MG63 (cell line): ENCODE measurements at regions not wholly inside any gene's neighbourhood (a gene's known extent, or its start where the extent isn't known, plus 50 kb on each side); places are given as distances from the start of the nearest gene placed in this dataset.

Experiments used
- DNase-seq: peaks from one replicate; pipeline ENCODE4 v3.0.0-alpha.2; 2020
- H3K27me3 ChIP-seq: fragments of 250-450 bp; sonication (Bioruptor Pico); 2 replicates; pipeline ENCODE4 v1.5.1; 2020; ENCODE audit warnings: mild to moderate bottlenecking, moderate library complexity
- H3K36me3 ChIP-seq: fragments of 250-450 bp; sonication (Bioruptor Pico); 2 replicates; pipeline ENCODE4 v1.5.1; 2020; ENCODE audit warnings: mild to moderate bottlenecking, moderate library complexity
- H3K4me3 ChIP-seq: fragments of 250-450 bp; sonication (Bioruptor Pico); 2 replicates; pipeline ENCODE4 v1.5.1; 2020; ENCODE audit warnings: mild to moderate bottlenecking, moderate library complexity
- H3K9me3 ChIP-seq: fragments of 250-450 bp; sonication (Bioruptor Pico); 2 replicates; pipeline ENCODE4 v1.5.1; 2020; ENCODE audit warnings: mild to moderate bottlenecking, moderate library complexity

GRCh38 chr10:36385693-36386092 is 739.7 kb upstream of the ANKRD30A start:
- no peaks in the 10 kb centered on the region for H3K9me3 ChIP-seq
- H3K36me3 ChIP-seq: no peaks in the 10 kb centered on the region
- DNase-seq: no peak
- no peak overlapping the region for H3K4me3 ChIP-seq
- H3K27me3 ChIP-seq: no peaks in the 10 kb centered on the region

- H3K9me3 ChIP-seq: no peaks in the 10 kb centered on the region
- DNase-seq: no peak
- no peak overlapping the region for H3K4me3 ChIP-seq
- H3K36me3 ChIP-seq: no peaks in the 10 kb centered on the region
- H3K27me3 ChIP-seq: no peaks in the 10 kb centered on the region
These were observed 741.3 kb upstream of the FZD8 start for GRCh38 chr10:36383349-36383748.

- H3K9me3 ChIP-seq: no peaks in the 10 kb centered on the region
- H3K36me3 ChIP-seq: no peaks in the 10 kb centered on the region
- no peak overlapping the region for H3K4me3 ChIP-seq
- DNase-seq: no peak
- no peaks in the 10 kb centered on the region for H3K27me3 ChIP-seq
These were observed 739.7 kb upstream of the FZD8 start for GRCh38 chr10:36381748-36382147.

- Histone ChIP-seq H3K36me3 (no peaks in the 10 kb centered on the region), H3K27me3 (no peaks in the 10 kb centered on the region), H3K4me3 (no peak overlapping the region), H3K9me3 (no peaks in the 10 kb centered on the region)
- DNase-seq: no peak
These were observed 738.4 kb upstream of the FZD8 start for GRCh38 chr10:36380538-36380937.

GRCh38 chr10:36375107-36375506 is 733.0 kb upstream of the FZD8 start:
- Histone ChIP-seq H3K4me3 (no peak overlapping the region), H3K36me3 (no peaks in the 10 kb centered on the region), H3K9me3 (no peaks in the 10 kb centered on the region), H3K27me3 (no peaks in the 10 kb centered on the region)
- DNase-seq: no peak

GRCh38 chr10:36373424-36374096 is 731.5 kb upstream of the FZD8 start:
- no peak for DNase-seq
- Histone ChIP-seq H3K27me3 (no peaks in the 10 kb centered on the region), H3K9me3 (no peaks in the 10 kb centered on the region), H3K36me3 (no peaks in the 10 kb centered on the region), H3K4me3 (no peak overlapping the region)

- Histone ChIP-seq H3K4me3 (no peak overlapping the region), H3K27me3 (no peaks in the 10 kb centered on the region), H3K36me3 (no peaks in the 10 kb centered on the region), H3K9me3 (no peaks in the 10 kb centered on the region; the same call in 1 of the 2 replicates)
- DNase-seq: no peak
These were observed 725.3 kb upstream of the FZD8 start for GRCh38 chr10:36367362-36367761.

- no peak for DNase-seq
- H3K9me3 ChIP-seq: no peaks in the 10 kb centered on the region; the same call in 1 of the 2 replicates
- H3K4me3 ChIP-seq: no peak overlapping the region
- no peaks in the 10 kb centered on the region for H3K36me3 ChIP-seq
- no peaks in the 10 kb centered on the region for H3K27me3 ChIP-seq
These were observed 724.7 kb upstream of the FZD8 start for GRCh38 chr10:36366843-36367242.

- H3K27me3 ChIP-seq: no peaks in the 10 kb centered on the region
- no peak for DNase-seq
- H3K4me3 ChIP-seq: no peak overlapping the region
- H3K9me3 ChIP-seq: no peaks in the 10 kb centered on the region; the same call in 1 of the 2 replicates
- H3K36me3 ChIP-seq: no peaks in the 10 kb centered on the region
These were observed 724.0 kb upstream of the FZD8 start for GRCh38 chr10:36366065-36366464.

- H3K27me3 ChIP-seq: no peaks in the 10 kb centered on the region
- DNase-seq: no peak
- no peak overlapping the region for H3K4me3 ChIP-seq
- H3K36me3 ChIP-seq: no peaks in the 10 kb centered on the region
- H3K9me3 ChIP-seq: no peaks in the 10 kb centered on the region
These were observed 720.2 kb upstream of the FZD8 start for GRCh38 chr10:36362257-36362656.

- no peaks in the 10 kb centered on the region for H3K27me3 ChIP-seq
- H3K9me3 ChIP-seq: no peaks in the 10 kb centered on the region
- no peak for DNase-seq
- no peak overlapping the region for H3K4me3 ChIP-seq
- no peaks in the 10 kb centered on the region for H3K36me3 ChIP-seq
These were observed 716.6 kb upstream of the FZD8 start for GRCh38 chr10:36358736-36359135.

- no peaks in the 10 kb centered on the region for H3K27me3 ChIP-seq
- no peak overlapping the region for H3K4me3 ChIP-seq
- H3K36me3 ChIP-seq: no peaks in the 10 kb centered on the region
- no peak for DNase-seq
- no peaks in the 10 kb centered on the region for H3K9me3 ChIP-seq
These were observed 712.5 kb upstream of the FZD8 start for GRCh38 chr10:36354633-36355032.

GRCh38 chr10:36351159-36351558 is 709.1 kb upstream of the FZD8 start:
- peak; percentile 40 for DNase-seq
- Histone ChIP-seq H3K36me3 (no peaks in the 10 kb centered on the region), H3K27me3 (no peaks in the 10 kb centered on the region), H3K4me3 (no peak overlapping the region), H3K9me3 (no peaks in the 10 kb centered on the region)

- Histone ChIP-seq H3K4me3 (no peak overlapping the region), H3K9me3 (no peaks in the 10 kb centered on the region), H3K27me3 (no peaks in the 10 kb centered on the region), H3K36me3 (no peaks in the 10 kb centered on the region)
- peak; percentile 69 for DNase-seq
These were observed 707.5 kb upstream of the FZD8 start for GRCh38 chr10:36349445-36350078.

GRCh38 chr10:36345807-36346206 is 703.7 kb upstream of the FZD8 start:
- H3K27me3 ChIP-seq: no peaks in the 10 kb centered on the region
- H3K36me3 ChIP-seq: no peaks in the 10 kb centered on the region
- no peak for DNase-seq
- no peaks in the 10 kb centered on the region for H3K9me3 ChIP-seq
- no peak overlapping the region for H3K4me3 ChIP-seq

GRCh38 chr10:36345175-36345533 is 703.1 kb upstream of the FZD8 start:
- H3K36me3 ChIP-seq: no peaks in the 10 kb centered on the region
- H3K4me3 ChIP-seq: no peak overlapping the region
- no peaks in the 10 kb centered on the region for H3K9me3 ChIP-seq
- H3K27me3 ChIP-seq: no peaks in the 10 kb centered on the region
- DNase-seq: no peak

- DNase-seq: no peak
- Histone ChIP-seq H3K4me3 (no peak overlapping the region), H3K36me3 (no peaks in the 10 kb centered on the region), H3K27me3 (no peaks in the 10 kb centered on the region), H3K9me3 (no peaks in the 10 kb centered on the region)
These were observed 702.4 kb upstream of the FZD8 start for GRCh38 chr10:36344240-36345174.
